ENCODE measurements at regions not wholly inside any gene's neighbourhood (a gene's known extent, or its start where the extent isn't known, plus 50 kb on each side); places are given as distances from the start of the nearest gene placed in this dataset.
"Not testable (repeated sequence)": the region's sequence is repeated elsewhere in the genome, so short reads cannot be mapped to it uniquely, and the experiment has no call there.

GRCh38 chr6:4210629-4211419 lies 75.4 kb upstream of the ECI2 start:
- peak; percentile 63 for DNase-seq (ENCODE audit: low read depth)
- H3K4me3 ChIP-seq (ENCODE audit: low read depth, low read length), result no peak overlapping the region
- peak; percentile 83 for TF ChIP-seq CTCF (IDR thresholded peaks at IDR 0.05; ENCODE audit: insufficient read depth, low read depth, low read length)

GRCh38 chr6:4209196-4209595 lies 73.8 kb upstream of the ECI2 start:
- no peak for DNase-seq (ENCODE audit: low read depth)
- no peak for TF ChIP-seq CTCF (IDR thresholded peaks at IDR 0.05; ENCODE audit: insufficient read depth, low read depth, low read length)
- no peak overlapping the region for H3K4me3 ChIP-seq (ENCODE audit: low read depth, low read length)

GRCh38 chr6:4208158-4208557 lies 72.8 kb upstream of the ECI2 start:
- no peak for DNase-seq (ENCODE audit: low read depth)
- H3K4me3 ChIP-seq (ENCODE audit: low read depth, low read length), result no peak overlapping the region
- TF ChIP-seq CTCF (IDR thresholded peaks at IDR 0.05; ENCODE audit: insufficient read depth, low read depth, low read length), result no peak

- DNase-seq (ENCODE audit: low read depth); H3K4me3 ChIP-seq (ENCODE audit: low read depth, low read length): not testable (repeated sequence)
These were observed 68.5 kb upstream of the ECI2 start for GRCh38 chr6:4203642-4204417.

- H3K4me3 ChIP-seq (ENCODE audit: low read depth, low read length), result no peak overlapping the region
- TF ChIP-seq CTCF (IDR thresholded peaks at IDR 0.05; ENCODE audit: insufficient read depth, low read depth, low read length), result no peak
- no peak for DNase-seq (ENCODE audit: low read depth)
These were observed 57.3 kb upstream of the ECI2 start for GRCh38 chr6:4192627-4193026.

GRCh38 chr6:4192173-4192572 lies 56.8 kb upstream of the ECI2 start:
- no peak for TF ChIP-seq CTCF (IDR thresholded peaks at IDR 0.05; ENCODE audit: insufficient read depth, low read depth, low read length)
- DNase-seq (ENCODE audit: low read depth), result no peak

GRCh38 chr6:4191271-4191721 lies 55.9 kb upstream of the ECI2 start:
- no peak for TF ChIP-seq CTCF (IDR thresholded peaks at IDR 0.05; ENCODE audit: insufficient read depth, low read depth, low read length)
- no peak overlapping the region for H3K4me3 ChIP-seq (ENCODE audit: low read depth, low read length)

More at GRCh38 chr6:4192173-4192572, 56.8 kb upstream of the ECI2 start:
- no peak overlapping the region for H3K4me3 ChIP-seq (ENCODE audit: low read depth, low read length)

More at GRCh38 chr6:4191271-4191721, 55.9 kb upstream of the ECI2 start:
- DNase-seq (ENCODE audit: low read depth), result no peak

All from fibroblast of villous mesenchyme (primary cell).